ENCODE measurements at regions not wholly inside any gene's neighbourhood (a gene's known extent, or its start where the extent isn't known, plus 50 kb on each side); places are given as distances from the start of the nearest gene placed in this dataset.

DNA sequence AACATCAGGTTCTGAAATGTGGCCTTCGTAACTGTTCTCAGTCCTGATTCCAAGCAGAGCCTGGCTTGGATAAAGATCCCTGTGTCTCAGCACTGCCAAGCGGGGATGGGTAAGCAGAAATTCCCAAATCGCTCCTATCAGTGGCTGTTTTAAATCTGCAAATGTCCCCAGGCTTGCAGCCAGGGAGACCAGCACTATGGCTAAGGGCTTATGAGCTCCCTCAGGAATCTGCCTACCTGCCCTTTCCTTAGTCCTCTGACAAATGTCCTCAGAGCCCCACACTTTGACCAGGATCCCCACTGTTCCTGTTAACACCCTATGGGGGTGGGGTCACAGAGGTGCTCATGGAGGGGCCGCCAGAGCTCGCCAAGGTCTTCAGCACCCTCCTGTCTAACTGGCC is 1062.8 kb downstream of the UQCRFS1 start:
- TF ChIP-seq, protein P1, sequence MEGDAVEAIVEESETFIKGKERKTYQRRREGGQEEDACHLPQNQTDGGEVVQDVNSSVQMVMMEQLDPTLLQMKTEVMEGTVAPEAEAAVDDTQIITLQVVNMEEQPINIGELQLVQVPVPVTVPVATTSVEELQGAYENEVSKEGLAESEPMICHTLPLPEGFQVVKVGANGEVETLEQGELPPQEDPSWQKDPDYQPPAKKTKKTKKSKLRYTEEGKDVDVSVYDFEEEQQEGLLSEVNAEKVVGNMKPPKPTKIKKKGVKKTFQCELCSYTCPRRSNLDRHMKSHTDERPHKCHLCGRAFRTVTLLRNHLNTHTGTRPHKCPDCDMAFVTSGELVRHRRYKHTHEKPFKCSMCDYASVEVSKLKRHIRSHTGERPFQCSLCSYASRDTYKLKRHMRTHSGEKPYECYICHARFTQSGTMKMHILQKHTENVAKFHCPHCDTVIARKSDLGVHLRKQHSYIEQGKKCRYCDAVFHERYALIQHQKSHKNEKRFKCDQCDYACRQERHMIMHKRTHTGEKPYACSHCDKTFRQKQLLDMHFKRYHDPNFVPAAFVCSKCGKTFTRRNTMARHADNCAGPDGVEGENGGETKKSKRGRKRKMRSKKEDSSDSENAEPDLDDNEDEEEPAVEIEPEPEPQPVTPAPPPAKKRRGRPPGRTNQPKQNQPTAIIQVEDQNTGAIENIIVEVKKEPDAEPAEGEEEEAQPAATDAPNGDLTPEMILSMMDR (IDR thresholded peaks at IDR 0.05; ENCODE audit: extremely low read depth in 1 of 2, insufficient read depth in 1 of 2, low read depth in 1 of 2, low read length in 2 of 2): no peak
- no peak for TF ChIP-seq MAX (IDR thresholded peaks at IDR 0.05; ENCODE audit: insufficient read depth, insufficient read length)
- TF ChIP-seq EZH2 (IDR thresholded peaks at IDR 0.05; ENCODE audit: borderline replicate concordance, low read depth, low read length, severe bottlenecking): no peak
- no peak for TF ChIP-seq POLR2A (IDR thresholded peaks at IDR 0.05; ENCODE audit: low read depth, low read length)
- TF ChIP-seq MYC (IDR thresholded peaks at IDR 0.05; ENCODE audit: low read depth, low read length): no peak
- TF ChIP-seq JUN (IDR thresholded peaks at IDR 0.05; ENCODE audit: borderline replicate concordance, insufficient read depth, insufficient read length, low read depth): no peak
- TF ChIP-seq FOS (IDR thresholded peaks at IDR 0.05; ENCODE audit: borderline replicate concordance, insufficient read depth, low read length): no peak

Measured in endothelial cell of umbilical vein (primary cell).